Dendritic cell treated with granulocyte-macrophage colony-stimulating factor and Interleukin-4, amounts not matched to agents 40 ng/mL and 50 ng/mL, for 4 days (primary cell): ENCODE measurements at regions not wholly inside any gene's neighbourhood (a gene's known extent, or its start where the extent isn't known, plus 50 kb on each side); places are given as distances from the start of the nearest gene placed in this dataset.

Experiments
- H3K27ac Mint-ChIP-seq: one replicate; pipeline ENCODE4 v1.8.0; 2022; ENCODE audit warnings: mild to moderate bottlenecking, mixed read lengths
- H3K27me3 Mint-ChIP-seq: one replicate; pipeline ENCODE4 v1.8.0; 2022; ENCODE audit warnings: mild to moderate bottlenecking, mixed read lengths
- H3K36me3 Mint-ChIP-seq: one replicate; pipeline ENCODE4 v1.8.0; 2022; ENCODE audit warnings: low read depth, mixed read lengths
- H3K4me1 Mint-ChIP-seq: one replicate; pipeline ENCODE4 v1.8.0; 2022; ENCODE audit warnings: low read depth, mixed read lengths
- H3K4me3 Mint-ChIP-seq: one replicate; pipeline ENCODE4 v1.8.0; 2022; ENCODE audit warnings: mild to moderate bottlenecking, moderate library complexity, mixed read lengths
- H3K9me3 Mint-ChIP-seq: one replicate; pipeline ENCODE4 v1.8.0; 2022; ENCODE audit warnings: mixed read lengths
- intact Hi-C: fragments of 100-400 bp; cut with micrococcal nuclease; formaldehyde crosslinking; loops from one replicate; pipeline ENCODE4 v1.15.0; 2022

GRCh38 chr13:24039621-24040475 is 120.7 kb upstream of the SPATA13 start:
- H3K4me1 Mint-ChIP-seq, result peaks cover 8% of the 10 kb centered on the region

DNA sequence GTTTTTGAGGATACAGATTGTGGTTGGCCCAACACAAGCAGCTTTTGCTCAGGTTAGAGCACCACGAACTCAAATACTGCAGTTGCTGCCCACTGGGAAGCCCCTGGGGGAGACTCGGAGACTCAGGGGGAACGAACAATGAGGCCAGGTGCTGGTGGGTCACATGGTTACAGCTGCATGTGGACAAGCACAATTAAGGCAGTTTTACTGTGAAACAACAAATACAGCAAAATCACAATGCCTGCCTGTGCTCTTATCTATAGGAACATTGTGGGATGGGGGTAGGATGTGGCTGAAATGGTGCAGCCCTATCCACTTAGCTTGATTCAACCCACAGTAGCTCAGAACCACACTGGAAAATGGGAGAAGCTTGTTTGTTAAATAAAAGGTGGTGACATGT is 119.7 kb upstream of the SPATA13 start:
- no peak overlapping the region for H3K4me3 Mint-ChIP-seq
- H3K4me1 Mint-ChIP-seq, result peaks cover 8% of the 10 kb centered on the region
- H3K36me3 Mint-ChIP-seq, result no peaks in the 10 kb centered on the region
- intact Hi-C loops, result no loop called here
- no peak overlapping the region for H3K27ac Mint-ChIP-seq
- no peaks in the 10 kb centered on the region for H3K27me3 Mint-ChIP-seq
- H3K9me3 Mint-ChIP-seq, result no peaks in the 10 kb centered on the region

More at GRCh38 chr13:24039621-24040475, 120.7 kb upstream of the SPATA13 start:
- Mint-ChIP-seq H3K4me3 (no peak overlapping the region), H3K27ac (no peak overlapping the region), H3K9me3 (no peaks in the 10 kb centered on the region), H3K27me3 (no peaks in the 10 kb centered on the region), H3K36me3 (no peaks in the 10 kb centered on the region)
- intact Hi-C loops, result no loop called here

- intact Hi-C loops, result no loop called here
- H3K36me3 Mint-ChIP-seq, result no peaks in the 10 kb centered on the region
- H3K9me3 Mint-ChIP-seq, result peaks cover 5% of the 10 kb centered on the region
- H3K27me3 Mint-ChIP-seq, result no peaks in the 10 kb centered on the region
- peaks cover 8% of the 10 kb centered on the region for H3K4me1 Mint-ChIP-seq
- no peak overlapping the region for H3K27ac Mint-ChIP-seq
- H3K4me3 Mint-ChIP-seq, result no peak overlapping the region
Observed at GRCh38 chr13:24041651-24042225, 118.8 kb upstream of the SPATA13 start.

DNA sequence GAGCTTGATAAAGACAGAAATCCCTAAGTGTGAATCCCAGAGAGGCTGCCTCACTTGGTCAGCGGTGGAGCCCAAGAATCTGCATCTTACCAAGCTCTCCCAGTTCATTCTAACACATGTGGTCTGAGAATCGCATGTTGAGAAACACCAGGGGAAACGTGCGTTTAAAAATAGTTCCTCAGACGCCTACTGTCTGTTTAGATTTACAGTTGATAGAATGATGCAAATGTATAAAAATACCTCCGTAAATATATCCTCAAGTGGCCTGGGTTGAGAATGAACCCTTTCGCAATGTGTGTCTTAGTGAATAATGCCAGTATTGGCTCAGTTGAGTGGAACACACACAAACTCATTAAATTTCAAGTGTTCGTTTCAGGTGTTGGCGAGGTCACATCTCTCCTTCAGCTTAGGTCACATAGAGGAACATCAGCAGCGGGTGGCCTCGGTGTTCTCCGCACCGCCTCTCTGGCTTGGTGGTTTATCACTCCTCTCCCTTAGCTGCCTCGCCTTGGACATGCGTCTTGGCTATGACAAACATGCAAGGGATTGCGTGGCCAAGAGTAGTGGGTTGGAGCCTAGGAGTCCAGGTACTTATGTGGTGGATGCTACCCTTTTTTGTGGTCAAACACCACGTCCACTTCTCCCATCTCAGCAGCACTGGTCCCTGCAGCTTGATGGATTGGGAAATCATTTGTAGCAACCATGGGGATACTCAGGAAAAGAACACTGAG is 117.6 kb upstream of the SPATA13 start:
- intact Hi-C loops, result no loop called here

DNA sequence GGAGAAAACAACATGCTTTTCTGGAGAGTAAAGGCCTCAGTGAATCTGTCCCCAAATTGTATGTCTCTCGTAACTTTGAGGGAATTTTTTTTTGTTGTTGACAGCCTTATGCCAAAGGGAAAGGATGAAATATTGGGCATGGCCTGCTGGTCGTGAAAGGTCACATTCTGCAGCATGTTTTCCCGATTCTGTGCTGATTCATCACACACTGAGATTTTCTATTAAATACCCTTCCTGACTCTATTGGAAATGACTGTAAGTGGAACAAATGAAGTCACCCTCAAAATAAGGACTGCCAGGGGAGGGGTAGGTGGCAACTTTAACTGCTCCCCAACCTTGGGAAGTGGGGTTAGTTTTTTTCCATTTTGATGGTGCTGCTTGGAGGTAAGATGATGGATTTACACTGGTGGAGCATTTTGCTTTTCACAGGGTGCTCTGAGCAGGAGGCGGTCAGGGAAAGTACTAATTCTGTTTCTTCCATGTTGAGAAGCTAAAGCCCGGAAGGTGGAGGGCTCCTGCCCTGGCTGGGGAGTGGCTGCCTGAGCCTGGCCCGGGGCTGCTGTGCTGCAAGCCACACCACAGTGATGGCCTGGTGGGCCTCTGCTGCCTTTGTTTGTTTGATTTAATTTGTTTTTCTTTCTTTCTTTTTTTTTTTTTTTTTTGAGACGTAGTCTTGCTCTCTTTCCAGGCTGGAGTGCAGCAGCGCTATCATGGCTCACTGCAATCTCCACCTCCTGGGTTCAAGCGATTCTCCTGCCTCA is 116.8 kb upstream of the SPATA13 start:
- intact Hi-C loops, result no loop called here
- H3K4me1 Mint-ChIP-seq, result peaks cover 2% of the 10 kb centered on the region
- no peak overlapping the region for H3K27ac Mint-ChIP-seq
- no peaks in the 10 kb centered on the region for H3K27me3 Mint-ChIP-seq
- H3K36me3 Mint-ChIP-seq, result no peaks in the 10 kb centered on the region
- peaks cover 10% of the 10 kb centered on the region for H3K9me3 Mint-ChIP-seq
- H3K4me3 Mint-ChIP-seq, result no peak overlapping the region

More for the DNA sequence above, 117.6 kb upstream of the SPATA13 start:
- Mint-ChIP-seq H3K4me1 (peaks cover 8% of the 10 kb centered on the region), H3K4me3 (no peak overlapping the region), H3K27ac (no peak overlapping the region), H3K36me3 (no peaks in the 10 kb centered on the region), H3K9me3 (peaks cover 10% of the 10 kb centered on the region), H3K27me3 (no peaks in the 10 kb centered on the region)

DNA sequence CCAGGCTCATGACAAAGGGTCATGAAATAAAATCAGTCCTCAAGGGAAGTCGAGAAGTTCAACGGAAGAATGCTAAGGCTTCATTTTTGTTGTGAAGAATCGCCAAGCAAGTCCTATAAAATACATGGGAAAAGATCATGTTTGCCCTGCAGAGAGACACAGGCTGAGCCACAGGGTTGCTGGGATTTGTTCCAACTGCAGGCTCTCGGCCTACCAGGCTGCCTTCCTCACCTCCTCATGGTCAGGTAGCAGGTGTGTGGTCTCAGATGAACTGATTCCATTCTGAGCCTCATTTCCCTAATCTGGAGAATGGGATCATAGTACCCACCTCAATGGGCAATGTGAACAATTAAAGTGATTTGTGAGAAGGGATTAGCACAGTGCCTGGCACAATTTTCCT is 114.9 kb upstream of the SPATA13 start:
- Mint-ChIP-seq H3K4me1 (no peaks in the 10 kb centered on the region), H3K36me3 (no peaks in the 10 kb centered on the region), H3K27ac (no peak overlapping the region), H3K4me3 (no peak overlapping the region), H3K27me3 (no peaks in the 10 kb centered on the region), H3K9me3 (peaks cover 10% of the 10 kb centered on the region)
- intact Hi-C loops, result no loop called here

- H3K9me3 Mint-ChIP-seq, result peaks cover 10% of the 10 kb centered on the region
- intact Hi-C loops, result no loop called here
- H3K4me3 Mint-ChIP-seq, result no peak overlapping the region
- H3K27me3 Mint-ChIP-seq, result peaks cover 6% of the 10 kb centered on the region
- H3K4me1 Mint-ChIP-seq, result peaks cover 13% of the 10 kb centered on the region
- H3K36me3 Mint-ChIP-seq, result no peaks in the 10 kb centered on the region
- no peak overlapping the region for H3K27ac Mint-ChIP-seq
Observed at GRCh38 chr13:24050292-24050711, 110.2 kb upstream of the SPATA13 start.

DNA sequence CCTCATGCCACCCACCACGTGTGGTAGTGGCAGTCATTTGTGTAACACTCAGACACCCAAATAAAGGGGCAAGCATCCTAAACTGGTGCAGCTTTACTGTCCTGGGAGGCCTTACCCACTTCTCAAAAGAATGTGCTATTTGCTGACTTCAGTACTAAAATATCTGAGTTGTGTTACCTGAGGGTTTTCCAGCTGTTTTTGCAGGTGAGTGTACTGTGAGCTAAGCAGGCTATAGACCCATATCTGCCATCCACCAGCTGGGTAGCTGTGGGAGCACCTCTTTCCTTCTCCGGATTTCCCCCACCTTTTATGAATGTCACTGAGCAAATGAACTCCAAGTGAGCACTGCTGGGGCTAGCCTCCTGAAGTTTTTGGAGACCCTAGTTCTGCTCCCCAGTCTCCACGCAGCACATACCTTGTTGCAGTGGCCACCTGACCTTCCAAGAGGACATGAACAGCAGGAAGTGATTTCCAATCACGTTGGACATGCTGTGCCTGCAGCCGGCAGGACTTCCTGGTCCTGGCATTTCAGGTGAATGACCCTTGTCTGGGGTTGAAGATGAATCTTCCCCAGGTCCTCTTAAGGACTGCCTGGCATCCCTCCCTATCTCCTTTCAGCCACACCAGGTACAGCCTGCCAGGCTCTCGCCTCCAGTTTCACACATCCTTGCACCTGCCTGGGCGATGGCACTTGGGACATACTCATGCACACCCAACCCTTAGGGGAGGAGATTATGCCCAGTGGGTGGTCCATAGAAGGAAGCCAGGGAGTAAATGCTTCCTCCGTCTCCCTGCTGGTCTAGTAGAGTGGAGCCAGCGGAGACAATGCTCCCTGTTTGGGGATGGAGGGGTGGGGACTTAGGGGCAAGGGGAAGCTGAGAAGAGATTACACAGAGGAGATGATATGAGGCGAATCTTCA is 109.5 kb upstream of the SPATA13 start:
- H3K9me3 Mint-ChIP-seq, result peaks cover 10% of the 10 kb centered on the region
- peaks cover 6% of the 10 kb centered on the region for H3K27me3 Mint-ChIP-seq
- H3K4me1 Mint-ChIP-seq, result peaks cover 17% of the 10 kb centered on the region
- no peak overlapping the region for H3K27ac Mint-ChIP-seq
- no peaks in the 10 kb centered on the region for H3K36me3 Mint-ChIP-seq
- intact Hi-C loops, result no loop called here
- H3K4me3 Mint-ChIP-seq, result no peak overlapping the region

DNA sequence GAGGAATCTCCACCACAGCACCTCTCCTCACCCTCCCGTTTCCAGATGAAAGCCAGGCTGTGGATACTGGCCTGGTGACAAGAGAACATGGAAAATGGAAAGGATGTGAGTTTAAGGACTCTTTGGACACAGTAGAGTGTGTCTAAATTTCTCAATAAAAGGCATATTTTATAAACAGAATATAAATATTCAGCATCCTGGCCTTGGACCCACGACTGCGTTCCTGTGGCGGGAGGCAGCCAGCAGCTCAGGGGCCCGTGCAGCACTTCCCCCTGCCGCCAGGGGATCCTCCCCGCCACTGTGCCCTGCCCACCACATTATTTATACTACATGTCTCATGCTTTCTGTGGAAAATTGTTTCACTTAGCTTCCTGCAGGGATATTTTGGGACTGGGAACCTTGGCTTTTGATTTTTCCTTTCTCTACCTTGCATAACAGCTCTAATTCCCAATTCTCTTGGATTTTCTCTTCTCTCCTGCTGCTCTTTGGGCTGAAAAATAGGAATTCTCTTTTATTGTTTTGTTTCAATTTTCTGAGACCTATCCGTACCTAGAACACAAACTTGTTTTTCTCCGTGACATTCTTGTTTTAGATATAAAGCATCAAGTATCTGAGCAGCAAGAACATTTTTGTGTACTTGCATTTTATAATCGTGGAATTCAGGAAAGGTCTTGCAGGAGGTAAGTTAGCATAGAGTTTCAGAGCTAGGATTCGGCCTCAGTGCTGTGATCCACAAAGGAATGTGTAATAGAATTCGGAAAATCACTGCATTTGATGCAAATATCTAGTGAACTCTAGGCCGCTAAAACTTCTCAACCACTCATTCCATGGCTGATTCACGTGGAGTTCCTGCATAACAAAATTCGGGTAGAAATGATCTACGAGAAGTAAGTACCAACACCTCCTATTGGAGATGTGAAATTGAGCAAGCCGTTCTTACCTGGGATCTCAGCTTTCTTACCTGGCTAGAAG is 107.7 kb upstream of the SPATA13 start:
- intact Hi-C loops, result loop anchor here (1.0 kb wide), 1 partner anchor 167 kb away; no protein-coding TSS in a partner anchor
- Mint-ChIP-seq H3K36me3 (no peaks in the 10 kb centered on the region), H3K27ac (no peak overlapping the region), H3K9me3 (no peaks in the 10 kb centered on the region), H3K4me1 (peaks cover 24% of the 10 kb centered on the region), H3K27me3 (peaks cover 6% of the 10 kb centered on the region), H3K4me3 (no peak overlapping the region)

DNA sequence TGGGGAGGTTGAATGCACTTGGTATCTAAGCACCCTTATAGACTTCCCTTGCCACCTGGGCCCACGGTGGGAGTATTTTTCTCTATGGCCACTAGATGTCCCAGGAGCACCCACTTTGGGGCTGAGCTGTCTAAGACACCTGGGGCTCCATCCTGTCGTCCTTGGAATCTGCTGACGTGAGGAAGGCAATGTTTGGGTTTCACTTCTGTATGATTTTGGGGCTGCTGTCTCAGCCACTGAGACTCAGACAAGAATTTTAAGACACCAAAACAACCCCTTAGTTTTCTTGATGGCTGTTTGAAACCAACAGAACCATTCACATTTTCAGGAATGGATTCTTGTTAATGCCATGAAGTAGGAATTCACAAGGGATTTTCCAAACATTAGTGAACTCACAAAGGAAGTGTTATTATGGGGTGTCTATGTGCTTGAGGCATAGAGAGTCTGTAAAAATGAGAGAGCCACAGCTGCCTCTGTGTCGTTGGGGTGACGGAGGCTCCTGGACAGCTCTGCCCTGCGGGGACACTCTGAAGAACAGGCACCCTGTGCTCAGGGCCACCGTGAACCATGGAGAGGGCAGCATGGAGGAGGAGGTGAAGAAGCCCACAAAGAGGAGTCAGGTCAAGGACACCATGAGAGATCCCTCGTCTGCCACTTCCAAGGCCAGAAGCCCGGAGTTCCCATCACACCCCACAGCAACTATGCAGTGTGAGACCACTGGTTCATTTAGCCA is 106.8 kb upstream of the SPATA13 start:
- H3K27me3 Mint-ChIP-seq, result peaks cover 6% of the 10 kb centered on the region
- intact Hi-C loops, result loop anchor here (1.0 kb wide), 1 partner anchor 167 kb away; no protein-coding TSS in a partner anchor

DNA sequence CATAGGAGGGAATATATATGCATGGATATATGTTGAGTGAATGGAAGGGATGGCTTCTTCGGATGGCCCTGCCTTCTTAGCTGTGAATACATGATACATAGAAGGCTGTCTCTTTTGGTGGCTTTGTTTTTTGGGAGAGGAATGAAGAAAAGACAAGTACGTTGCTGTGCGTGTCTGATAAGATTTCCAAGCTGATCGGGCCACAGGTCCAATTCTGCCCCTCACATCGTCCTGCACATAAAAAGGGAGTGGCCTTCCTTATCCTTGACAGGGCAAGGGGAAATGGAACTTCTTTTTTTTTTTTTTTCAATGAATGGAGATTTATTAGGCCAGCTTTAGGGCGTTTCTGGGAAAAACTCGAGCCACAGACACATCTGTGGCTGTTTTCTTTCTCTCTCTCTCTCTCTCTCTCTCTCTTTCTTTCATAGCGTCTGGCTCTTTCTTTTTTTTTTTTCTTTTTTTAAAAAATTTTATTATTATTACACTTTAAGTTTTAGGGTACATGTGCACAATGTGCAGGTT is 103.8 kb upstream of the SPATA13 start:
- Mint-ChIP-seq H3K27me3 (peaks cover 6% of the 10 kb centered on the region), H3K4me1 (peaks cover 35% of the 10 kb centered on the region), H3K4me3 (no peak overlapping the region), H3K9me3 (no peaks in the 10 kb centered on the region), H3K27ac (no peak overlapping the region), H3K36me3 (no peaks in the 10 kb centered on the region)
- intact Hi-C loops, result no loop called here

More for the DNA sequence above, 106.8 kb upstream of the SPATA13 start:
- Mint-ChIP-seq H3K4me3 (no peak overlapping the region), H3K4me1 (peaks cover 24% of the 10 kb centered on the region), H3K36me3 (no peaks in the 10 kb centered on the region), H3K9me3 (no peaks in the 10 kb centered on the region), H3K27ac (no peak overlapping the region)
